ENCODE measurements at regions not wholly inside any gene's neighbourhood (a gene's known extent, or its start where the extent isn't known, plus 50 kb on each side); places are given as distances from the start of the nearest gene placed in this dataset.

GRCh38 chr18:75524181-75524580 lies 96.7 kb upstream of the SMIM21 start:
- DNase-seq: no peak

- DNase-seq: no peak
These were observed 94.3 kb upstream of the SMIM21 start for GRCh38 chr18:75521816-75522215.

- DNase-seq: no peak
These were observed 90.5 kb upstream of the SMIM21 start for GRCh38 chr18:75518007-75518406.

GRCh38 chr18:75517286-75517685 lies 89.8 kb upstream of the SMIM21 start:
- no peak for DNase-seq

GRCh38 chr18:75507636-75508035 lies 80.1 kb upstream of the SMIM21 start:
- DNase-seq: no peak

- DNase-seq: no peak
These were observed 79.4 kb upstream of the SMIM21 start for GRCh38 chr18:75506913-75507312.

GRCh38 chr18:75504469-75504868 lies 77.0 kb upstream of the SMIM21 start:
- DNase-seq: no peak

- no peak for DNase-seq
These were observed 76.1 kb upstream of the SMIM21 start for GRCh38 chr18:75503615-75504014.

- DNase-seq: no peak
These were observed 74.8 kb upstream of the SMIM21 start for GRCh38 chr18:75502286-75502685.

GRCh38 chr18:75500545-75500944 lies 73.0 kb upstream of the SMIM21 start:
- DNase-seq: no peak

- DNase-seq: no peak
These were observed 70.2 kb upstream of the SMIM21 start for GRCh38 chr18:75497576-75498235.

GRCh38 chr18:75496151-75496550 lies 68.6 kb upstream of the SMIM21 start:
- no peak for DNase-seq

- no peak for DNase-seq
These were observed 65.3 kb upstream of the SMIM21 start for GRCh38 chr18:75492852-75493251.

GRCh38 chr18:75491361-75491760 lies 63.9 kb upstream of the SMIM21 start:
- DNase-seq: no peak

- DNase-seq: no peak
These were observed 62.1 kb upstream of the SMIM21 start for GRCh38 chr18:75489493-75490190.

- DNase-seq: no peak
These were observed 56.2 kb upstream of the SMIM21 start for GRCh38 chr18:75483662-75484061.

- DNase-seq: no peak
These were observed 55.4 kb upstream of the SMIM21 start for GRCh38 chr18:75482880-75483279.

GRCh38 chr18:75480487-75480886 lies 53.0 kb upstream of the SMIM21 start:
- no peak for DNase-seq

GRCh38 chr18:75478996-75479880 lies 51.7 kb upstream of the SMIM21 start:
- DNase-seq: peak; percentile 87

GRCh38 chr18:75477900-75478299 lies 50.4 kb upstream of the SMIM21 start:
- no peak for DNase-seq
